PFSK-1 (cell line): ENCODE measurements at regions not wholly inside any gene's neighbourhood (a gene's known extent, or its start where the extent isn't known, plus 50 kb on each side); places are given as distances from the start of the nearest gene placed in this dataset.

Experiments used
- FOXP2 ChIP-seq: optimal IDR thresholded peaks from 2 replicates; pipeline ENCODE3; 2011; ENCODE audit warnings: borderline replicate concordance, control low read depth, inconsistent platforms; ENCODE audit not compliant: insufficient read depth; ENCODE audit errors: extremely low read length, extremely low read depth
- POLR2AphosphoS5 ChIP-seq: IDR thresholded peaks from 2 replicates; pipeline ENCODE4 v1.6.1; 2012; ENCODE audit warnings: low read depth, mild to moderate bottlenecking, control low read depth, low read length, moderate library complexity
- SIN3A ChIP-seq: IDR thresholded peaks from 2 replicates; pipeline ENCODE4 v1.6.1; 2012; ENCODE audit warnings: mild to moderate bottlenecking, low read length, moderate library complexity, borderline replicate concordance; ENCODE audit not compliant: insufficient read depth
- TAF1 ChIP-seq: IDR thresholded peaks from 2 replicates; pipeline ENCODE4 v1.6.1; 2012; ENCODE audit warnings: low read length, control low read depth, borderline replicate concordance; ENCODE audit not compliant: insufficient read depth
- TF ChIP-seq, protein P1 (sequence below), 2 experiments: IDR thresholded peaks; 2 replicates each; pipeline versions ENCODE4 v1.6.1 to v1.8.0; 2011 to 2012; ENCODE audit warnings: low read depth in 2 of 2, low read length in 2 of 2, control low read depth in 1 of 2, inconsistent platforms in 1 of 2, mild to moderate bottlenecking in 1 of 2, moderate library complexity in 1 of 2; ENCODE audit not compliant: insufficient read depth in 1 of 2

DNA sequence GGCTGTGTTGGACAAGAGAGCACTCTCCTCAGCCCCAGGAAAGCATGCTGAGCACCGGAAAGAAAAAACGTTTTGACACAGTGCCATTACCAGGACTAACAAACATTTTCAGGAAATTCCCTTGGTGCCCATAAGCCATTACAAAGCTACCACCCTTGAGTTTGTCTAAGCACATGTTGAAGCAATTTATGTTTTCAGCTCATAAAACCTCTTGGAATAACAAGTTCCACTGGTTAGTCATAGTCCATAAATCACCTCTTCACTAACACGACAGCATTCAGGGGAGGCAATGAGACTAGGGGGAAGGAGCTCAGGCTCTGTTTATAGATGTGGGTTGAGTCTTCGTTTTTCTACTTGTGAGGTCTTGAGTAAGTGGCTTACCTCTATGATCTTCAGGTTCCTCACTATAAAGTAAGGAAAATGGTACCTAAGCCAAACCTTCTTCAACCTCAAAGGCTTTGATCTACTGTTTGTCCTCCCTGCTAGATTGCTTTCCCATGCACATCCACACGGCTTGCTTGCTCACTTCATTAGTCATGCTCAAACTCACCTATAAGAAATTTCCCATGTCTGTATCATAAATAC is 65.4 kb downstream of the DRD1 start:
- TF ChIP-seq, protein P1, sequence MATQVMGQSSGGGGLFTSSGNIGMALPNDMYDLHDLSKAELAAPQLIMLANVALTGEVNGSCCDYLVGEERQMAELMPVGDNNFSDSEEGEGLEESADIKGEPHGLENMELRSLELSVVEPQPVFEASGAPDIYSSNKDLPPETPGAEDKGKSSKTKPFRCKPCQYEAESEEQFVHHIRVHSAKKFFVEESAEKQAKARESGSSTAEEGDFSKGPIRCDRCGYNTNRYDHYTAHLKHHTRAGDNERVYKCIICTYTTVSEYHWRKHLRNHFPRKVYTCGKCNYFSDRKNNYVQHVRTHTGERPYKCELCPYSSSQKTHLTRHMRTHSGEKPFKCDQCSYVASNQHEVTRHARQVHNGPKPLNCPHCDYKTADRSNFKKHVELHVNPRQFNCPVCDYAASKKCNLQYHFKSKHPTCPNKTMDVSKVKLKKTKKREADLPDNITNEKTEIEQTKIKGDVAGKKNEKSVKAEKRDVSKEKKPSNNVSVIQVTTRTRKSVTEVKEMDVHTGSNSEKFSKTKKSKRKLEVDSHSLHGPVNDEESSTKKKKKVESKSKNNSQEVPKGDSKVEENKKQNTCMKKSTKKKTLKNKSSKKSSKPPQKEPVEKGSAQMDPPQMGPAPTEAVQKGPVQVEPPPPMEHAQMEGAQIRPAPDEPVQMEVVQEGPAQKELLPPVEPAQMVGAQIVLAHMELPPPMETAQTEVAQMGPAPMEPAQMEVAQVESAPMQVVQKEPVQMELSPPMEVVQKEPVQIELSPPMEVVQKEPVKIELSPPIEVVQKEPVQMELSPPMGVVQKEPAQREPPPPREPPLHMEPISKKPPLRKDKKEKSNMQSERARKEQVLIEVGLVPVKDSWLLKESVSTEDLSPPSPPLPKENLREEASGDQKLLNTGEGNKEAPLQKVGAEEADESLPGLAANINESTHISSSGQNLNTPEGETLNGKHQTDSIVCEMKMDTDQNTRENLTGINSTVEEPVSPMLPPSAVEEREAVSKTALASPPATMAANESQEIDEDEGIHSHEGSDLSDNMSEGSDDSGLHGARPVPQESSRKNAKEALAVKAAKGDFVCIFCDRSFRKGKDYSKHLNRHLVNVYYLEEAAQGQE (IDR thresholded peaks at IDR 0.05; ENCODE audit: insufficient read depth in 1 of 2, low read depth in 2 of 2, low read length in 2 of 2), result no peak
- TF ChIP-seq SIN3A (no peak), POLR2AphosphoS5 (no peak), FOXP2 (no peak), TAF1 (no peak)

DNA sequence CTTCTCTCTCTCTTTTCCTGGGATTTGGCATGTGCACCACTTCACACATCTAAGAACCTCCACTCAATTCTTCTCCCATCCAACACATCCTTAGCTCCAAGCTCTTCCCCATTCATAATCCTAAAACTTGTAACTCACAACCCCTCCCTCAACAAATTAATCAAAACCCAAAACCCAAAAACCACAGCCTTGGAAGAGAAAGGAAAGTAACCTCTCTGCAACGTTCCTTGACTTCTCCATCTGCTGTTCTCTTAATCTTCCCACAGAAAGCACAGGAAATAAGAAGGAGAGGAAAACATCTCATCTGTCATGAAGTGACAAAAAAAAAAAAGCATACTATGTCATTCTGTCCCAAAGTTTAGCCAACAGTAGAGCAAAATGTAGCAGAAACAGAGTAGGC is 66.2 kb downstream of the DRD1 start:
- TF ChIP-seq, protein P1 (IDR thresholded peaks at IDR 0.05; ENCODE audit: insufficient read depth in 1 of 2, low read depth in 2 of 2, low read length in 2 of 2), result no peak
- TF ChIP-seq SIN3A (no peak), TAF1 (no peak), FOXP2 (no peak)

DNA sequence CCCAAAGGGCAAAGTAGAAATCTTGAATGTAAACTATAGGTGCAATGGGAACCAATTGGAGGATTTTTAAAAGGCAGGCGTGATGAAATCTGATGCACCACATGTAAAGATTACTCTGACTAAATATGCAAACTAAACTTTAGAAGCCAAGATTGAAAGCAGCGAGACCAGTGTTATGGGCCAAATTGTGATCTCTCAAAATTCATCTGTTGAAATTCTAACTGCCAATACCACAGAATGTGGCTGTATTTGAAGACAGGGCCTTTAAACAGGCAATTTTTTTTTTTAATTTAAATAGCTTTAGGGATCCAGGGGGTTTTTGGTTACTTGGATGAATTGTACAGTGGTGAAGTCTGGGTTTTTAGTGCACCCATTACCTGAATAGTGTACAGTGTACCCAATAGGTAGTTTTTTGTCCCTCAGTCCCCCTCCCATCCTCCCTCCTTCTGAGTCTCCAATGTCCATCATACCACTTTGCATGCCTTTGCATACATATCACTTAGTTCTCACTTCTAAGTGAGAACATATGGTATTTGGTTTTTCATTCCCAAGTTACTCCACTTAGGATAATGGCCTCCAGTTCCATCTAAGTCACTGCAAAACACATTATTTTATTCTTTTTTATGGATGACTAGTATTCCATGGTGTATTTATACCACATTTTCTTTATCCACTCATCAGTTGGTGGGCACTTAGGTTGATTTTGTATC is 69.7 kb downstream of the DRD1 start:
- TF ChIP-seq, protein P1 (IDR thresholded peaks at IDR 0.05; ENCODE audit: insufficient read depth in 1 of 2, low read depth in 2 of 2, low read length in 2 of 2), result no peak
- no peak for TF ChIP-seq SIN3A
- no peak for TF ChIP-seq TAF1
- no peak for TF ChIP-seq FOXP2
- TF ChIP-seq POLR2AphosphoS5, result no peak

DNA sequence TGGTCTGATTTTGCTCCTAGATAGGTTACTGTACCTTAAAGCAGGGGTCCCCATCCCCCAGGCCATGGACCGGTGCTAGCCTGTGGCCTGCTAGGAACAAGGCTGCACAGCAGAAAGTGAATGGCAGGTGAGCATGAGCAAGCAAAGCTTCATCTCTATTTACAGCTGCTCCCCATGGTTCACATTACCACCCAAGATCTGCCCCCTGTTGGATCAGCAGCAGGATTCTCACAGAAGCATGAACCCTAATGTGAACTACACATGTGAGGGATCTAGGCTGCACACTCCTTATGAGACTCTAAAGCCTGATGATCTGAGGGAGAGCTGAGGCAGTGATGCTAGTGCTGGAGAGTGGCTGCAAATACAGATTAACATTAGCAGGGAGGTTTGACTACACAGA is 78.1 kb downstream of the DRD1 start:
- TF ChIP-seq POLR2AphosphoS5, result no peak
- TF ChIP-seq, protein P1 (IDR thresholded peaks at IDR 0.05; ENCODE audit: insufficient read depth in 1 of 2, low read depth in 2 of 2, low read length in 2 of 2), result no peak

DNA sequence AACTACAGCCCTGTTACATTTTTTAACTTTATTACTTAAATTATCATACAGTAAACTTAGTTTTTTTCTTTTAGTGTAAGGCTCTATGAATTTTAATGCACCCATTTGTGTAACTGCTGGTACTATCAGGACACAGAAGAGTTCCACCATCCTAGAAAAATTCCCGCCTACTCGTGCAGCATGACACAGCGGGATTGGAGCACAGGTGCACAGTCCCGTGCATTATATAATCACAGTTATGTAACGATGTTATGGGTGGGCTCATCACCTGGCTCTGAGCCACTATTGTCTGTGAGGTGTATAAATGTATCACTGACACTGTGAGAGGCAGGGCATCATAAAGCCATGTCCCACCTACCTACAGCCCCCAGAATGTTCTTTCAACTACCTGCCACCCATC is 80.7 kb downstream of the DRD1 start:
- TF ChIP-seq, protein P1 (IDR thresholded peaks at IDR 0.05; ENCODE audit: insufficient read depth in 1 of 2, low read depth in 2 of 2, low read length in 2 of 2), result no peak
- TF ChIP-seq POLR2AphosphoS5 (no peak), FOXP2 (no peak), TAF1 (no peak), SIN3A (no peak)
